Endothelial cell of umbilical vein (primary cell): ENCODE measurements at regions not wholly inside any gene's neighbourhood (a gene's known extent, or its start where the extent isn't known, plus 50 kb on each side); places are given as distances from the start of the nearest gene placed in this dataset.

Experiments
- BruUV-seq: library from RNA; stranded (reverse); fragments of 400-500 nt; replicated peaks from 2 replicates; lab custom pipeline; 2021; lab: Mats Ljungman, UMichigan
- CTCF ChIA-PET: fragments of 300-600, 350-600 bp; sonication (Branson Sonifier 250); formaldehyde crosslinking; loops from one replicate; lab custom pipeline; 2021; ENCODE audit warnings: antibody characterized with exemption, inconsistent platforms; lab: Charles Lee
- POLR2A ChIA-PET: fragments of 300-600, 350-600 bp; sonication (Branson Sonifier 250); formaldehyde crosslinking; loops from one replicate; lab custom pipeline; 2021; ENCODE audit warnings: antibody characterized with exemption, inconsistent platforms; lab: Charles Lee
- DNase-seq: peaks from one replicate; pipeline ENCODE4 v3.0.0-alpha.2; 2011; ENCODE audit warnings: low read depth, low spot score
- FAIRE-seq: peaks from 2 replicates; lab custom pipeline; 2011; peaks lifted over from hg19 to GRCh38; lab: Jason Lieb, UNC
- H2AFZ ChIP-seq: 2 replicates; pipeline ENCODE4 v1.6.0; 2012; ENCODE audit warnings: low read depth, low read length, control low read depth, inconsistent platforms
- H3K27ac ChIP-seq: 2 replicates; pipeline ENCODE4 v1.5.1; 2011; ENCODE audit warnings: low read depth, mild to moderate bottlenecking, control low read depth, low read length, moderate library complexity; ENCODE audit not compliant: insufficient read depth
- H3K27me3 ChIP-seq, 2 experiments: 2 replicates each; pipeline versions ENCODE4 v1.6.0 to v1.6.1; 2011; ENCODE audit warnings: low read length in 2 of 2, mixed read lengths in 1 of 2; ENCODE audit not compliant: control insufficient read depth in 2 of 2, insufficient read depth in 2 of 2
- H3K36me3 ChIP-seq, 2 experiments: 2 replicates in 1 of 2; 3 replicates in 1 of 2; pipeline ENCODE4 v1.5.1; 2011; ENCODE audit warnings: low read length in 2 of 2, mild to moderate bottlenecking in 1 of 2, moderate library complexity in 1 of 2; ENCODE audit not compliant: control insufficient read depth in 2 of 2, insufficient read depth in 2 of 2; ENCODE audit errors: extremely low read depth in 1 of 2
- H3K4me1 ChIP-seq: 3 replicates; pipeline ENCODE4 v1.5.1; 2011; ENCODE audit warnings: mild to moderate bottlenecking, low read length; ENCODE audit not compliant: control insufficient read depth, insufficient read depth; ENCODE audit errors: extremely low read depth
- H3K4me2 ChIP-seq: 2 replicates; pipeline ENCODE4 v1.6.1; 2011; ENCODE audit warnings: low read length, control low read depth, mixed read lengths; ENCODE audit not compliant: insufficient read depth
- H3K4me3 ChIP-seq, 3 experiments: fragments of 200-600 bp in 1 of 3; sonication (generic), shearing (Covaris generic) in 1 of 3; replicated peaks in 1 of 3; 2 replicates each; pipeline ENCODE4 v1.5.1; 2011 to 2016; ENCODE audit warnings: control low read depth in 3 of 3, low read length in 3 of 3, mild to moderate bottlenecking in 2 of 3, inconsistent platforms in 1 of 3, low read depth in 1 of 3, moderate library complexity in 1 of 3; ENCODE audit not compliant: insufficient read depth in 1 of 3
- H3K79me2 ChIP-seq: 2 replicates; pipeline ENCODE4 v1.6.0; 2012; ENCODE audit warnings: low read length, inconsistent platforms; ENCODE audit not compliant: control insufficient read depth, insufficient read depth
- H3K9ac ChIP-seq: replicated peaks from 2 replicates; pipeline ENCODE3; 2011; ENCODE audit warnings: low read length, control low read depth; ENCODE audit not compliant: insufficient read depth; ENCODE audit errors: extremely low read depth
- H3K9me1 ChIP-seq: replicated peaks from 3 replicates; pipeline ENCODE4 v1.6.0; 2011; ENCODE audit warnings: mild to moderate bottlenecking, low read length; ENCODE audit not compliant: control insufficient read depth, insufficient read depth; ENCODE audit errors: extremely low read depth
- H3K9me3 ChIP-seq: replicated peaks from 2 replicates; pipeline ENCODE4 v1.5.1; 2012; ENCODE audit warnings: low read length, inconsistent platforms; ENCODE audit not compliant: control insufficient read depth, insufficient read depth
- H4K20me1 ChIP-seq: replicated peaks from 2 replicates; pipeline ENCODE3; 2011; ENCODE audit warnings: mild to moderate bottlenecking, low read length; ENCODE audit not compliant: control insufficient read depth, insufficient read depth; ENCODE audit errors: extremely low read depth
- EZH2 ChIP-seq: IDR thresholded peaks from 2 replicates; pipeline ENCODE4 v1.6.1; 2012; ENCODE audit warnings: borderline replicate concordance, low read depth, mild to moderate bottlenecking, moderate library complexity, low read length, inconsistent platforms; ENCODE audit not compliant: severe bottlenecking
- FOS ChIP-seq: IDR thresholded peaks from 2 replicates; pipeline ENCODE4 v1.6.1; 2011; ENCODE audit warnings: mild to moderate bottlenecking, low read length, moderate library complexity, borderline replicate concordance; ENCODE audit not compliant: insufficient read depth
- GATA2 ChIP-seq: IDR thresholded peaks from 2 replicates; pipeline ENCODE4 v1.7.0; 2011; ENCODE audit warnings: low read depth, mild to moderate bottlenecking, moderate library complexity, mixed read lengths, low read length; ENCODE audit not compliant: insufficient read length, insufficient read depth
- JUN ChIP-seq: IDR thresholded peaks from 2 replicates; pipeline ENCODE4 v1.6.1; 2011; ENCODE audit warnings: borderline replicate concordance, low read depth; ENCODE audit not compliant: insufficient read length, insufficient read depth
- MYC ChIP-seq: IDR thresholded peaks from one replicate; pipeline ENCODE4 v1.6.1; 2011; ENCODE audit warnings: mild to moderate bottlenecking, low read depth, low read length
- POLR2A ChIP-seq: IDR thresholded peaks from 2 replicates; pipeline ENCODE4 v1.6.1; 2012; ENCODE audit warnings: low read depth, mild to moderate bottlenecking, control low read depth, low read length
- POLR2AphosphoS5 ChIP-seq: IDR thresholded peaks from 2 replicates; pipeline ENCODE4 v1.6.1; 2012; ENCODE audit warnings: low read depth, mild to moderate bottlenecking, control low read depth, low read length, moderate library complexity; ENCODE audit not compliant: insufficient read depth
- dilution Hi-C: fragments of 300-500 bp; cut with MboI; formaldehyde crosslinking; loops from one replicate; pipeline ENCODE4 v1.15.0; 2019; ENCODE audit warnings: low sequenced_read_pairs; ENCODE audit not compliant: extremely low pct_ligation_motif_present
- intact Hi-C: fragments of 100-400 bp; cut with micrococcal nuclease; formaldehyde crosslinking; loops from one replicate; pipeline ENCODE4 v1.10.0; 2022
- TF ChIP-seq, protein P1 (sequence below): IDR thresholded peaks from 2 replicates; pipeline ENCODE4 v1.6.1; 2011; ENCODE audit not compliant: insufficient read depth, insufficient read length
- TF ChIP-seq, protein P2 (sequence below), 2 donors: IDR thresholded peaks; 1 replicate in 1 of 2; 2 replicates in 1 of 2; pipeline ENCODE4 v1.5.1; 2011; ENCODE audit warnings: low read length in 2 of 2, mild to moderate bottlenecking in 2 of 2, moderate library complexity in 2 of 2, control low read depth in 1 of 2, inconsistent platforms in 1 of 2, low read depth in 1 of 2; ENCODE audit not compliant: insufficient read depth in 1 of 2; ENCODE audit errors: extremely low read depth in 1 of 2

DNA sequence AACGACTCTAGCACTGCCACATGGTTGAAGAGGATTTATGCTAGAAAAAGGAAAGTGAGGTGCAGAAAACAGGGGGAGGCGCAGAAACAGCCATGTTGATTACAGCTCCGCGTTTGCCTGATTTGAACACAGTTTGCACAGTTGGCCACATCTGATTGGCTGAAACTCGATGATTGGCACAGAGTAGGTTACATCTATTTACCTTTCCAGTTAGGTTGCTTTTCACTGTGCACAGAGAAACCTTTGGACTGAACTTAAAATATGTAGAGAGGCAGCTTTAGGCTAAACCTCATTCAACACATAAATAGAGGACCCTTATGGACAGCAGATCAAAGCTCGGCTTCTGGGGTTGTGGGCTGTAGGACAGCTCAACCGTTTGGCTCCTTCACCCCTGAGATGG, 153.7 kb upstream of the APCDD1 start:
- Histone ChIP-seq H3K36me3 (no peaks in the 10 kb centered on the region), H2AFZ (no peak overlapping the region), H3K9me1 (no peaks in the 10 kb centered on the region), H3K4me1 (peaks cover 3% of the 10 kb centered on the region), H3K4me3 (no peak overlapping the region), H3K27me3 (peaks cover 2 to 9% of the 10 kb centered on the region in 2 experiments), H3K27ac (no peak overlapping the region), H3K9me3 (no peaks in the 10 kb centered on the region), H3K9ac (no peak overlapping the region), H4K20me1 (no peaks in the 10 kb centered on the region), H3K79me2 (no peaks in the 10 kb centered on the region), H3K4me2 (no peak overlapping the region)
- intact Hi-C loops: no loop called here
- no peak for FAIRE-seq
- ChIA-PET POLR2A (interaction anchor here (0.6 kb wide), 1 partner anchor 101 kb away, joined by 7 read pairs; no protein-coding TSS in a partner anchor), CTCF (interaction anchor here (0.8 to 1.0 kb wide), 2 partner anchors 11 to 14 kb away, joined by 3 read pairs; no protein-coding TSS in a partner anchor)
- dilution Hi-C loops: no loop called here
- no TSS peak for BruUV-seq
- no peak for TF ChIP-seq POLR2AphosphoS5
- TF ChIP-seq POLR2A: no peak
- no peak for TF ChIP-seq JUN
- no peak for TF ChIP-seq GATA2
- no peak for TF ChIP-seq MYC
- TF ChIP-seq, protein P1, sequence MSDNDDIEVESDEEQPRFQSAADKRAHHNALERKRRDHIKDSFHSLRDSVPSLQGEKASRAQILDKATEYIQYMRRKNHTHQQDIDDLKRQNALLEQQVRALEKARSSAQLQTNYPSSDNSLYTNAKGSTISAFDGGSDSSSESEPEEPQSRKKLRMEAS: no peak
- no peak for TF ChIP-seq FOS
- TF ChIP-seq, protein P2, sequence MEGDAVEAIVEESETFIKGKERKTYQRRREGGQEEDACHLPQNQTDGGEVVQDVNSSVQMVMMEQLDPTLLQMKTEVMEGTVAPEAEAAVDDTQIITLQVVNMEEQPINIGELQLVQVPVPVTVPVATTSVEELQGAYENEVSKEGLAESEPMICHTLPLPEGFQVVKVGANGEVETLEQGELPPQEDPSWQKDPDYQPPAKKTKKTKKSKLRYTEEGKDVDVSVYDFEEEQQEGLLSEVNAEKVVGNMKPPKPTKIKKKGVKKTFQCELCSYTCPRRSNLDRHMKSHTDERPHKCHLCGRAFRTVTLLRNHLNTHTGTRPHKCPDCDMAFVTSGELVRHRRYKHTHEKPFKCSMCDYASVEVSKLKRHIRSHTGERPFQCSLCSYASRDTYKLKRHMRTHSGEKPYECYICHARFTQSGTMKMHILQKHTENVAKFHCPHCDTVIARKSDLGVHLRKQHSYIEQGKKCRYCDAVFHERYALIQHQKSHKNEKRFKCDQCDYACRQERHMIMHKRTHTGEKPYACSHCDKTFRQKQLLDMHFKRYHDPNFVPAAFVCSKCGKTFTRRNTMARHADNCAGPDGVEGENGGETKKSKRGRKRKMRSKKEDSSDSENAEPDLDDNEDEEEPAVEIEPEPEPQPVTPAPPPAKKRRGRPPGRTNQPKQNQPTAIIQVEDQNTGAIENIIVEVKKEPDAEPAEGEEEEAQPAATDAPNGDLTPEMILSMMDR (IDR thresholded peaks at IDR 0.05; ENCODE audit: extremely low read depth in 1 of 2, insufficient read depth in 1 of 2, low read depth in 1 of 2, low read length in 2 of 2): no peak
- TF ChIP-seq EZH2: no peak
- no peak for DNase-seq
